CD4-positive, CD25-positive, alpha-beta regulatory T cell (primary cell): ENCODE measurements at regions not wholly inside any gene's neighbourhood (a gene's known extent, or its start where the extent isn't known, plus 50 kb on each side); places are given as distances from the start of the nearest gene placed in this dataset.

Source experiments
- ATAC-seq, 2 donors: fragments of 150-1000 bp; cut with Tn5 transposase; one replicate each; pipeline ENCODE4 v1.10.0; 2021; ENCODE audit warnings: low read depth in 2 of 2, moderate number of reproducible peaks in 2 of 2, moderate library complexity in 1 of 2
- DNase-seq, 3 donors: peaks; one replicate each; pipeline versions ENCODE4 v3.0.0 to v3.0.0-alpha.2; 2012 to 2022; ENCODE audit warnings: mixed read lengths in 1 of 3
- H3K27ac ChIP-seq: one replicate; pipeline ENCODE4 v1.7.0; 2013; ENCODE audit warnings: mild to moderate bottlenecking, low read length; ENCODE audit not compliant: insufficient read depth, poor library complexity, severe bottlenecking
- H3K27me3 ChIP-seq: one replicate; pipeline ENCODE4 v1.7.0; 2013; ENCODE audit warnings: low read length; ENCODE audit not compliant: control insufficient read depth, insufficient read depth
- H3K36me3 ChIP-seq: one replicate; pipeline ENCODE4 v1.7.0; 2013; ENCODE audit warnings: mild to moderate bottlenecking, low read length, moderate library complexity; ENCODE audit not compliant: control insufficient read depth, insufficient read depth
- H3K4me1 ChIP-seq: 2 replicates; pipeline ENCODE4 v1.7.0; 2013; ENCODE audit warnings: mild to moderate bottlenecking, low read length; ENCODE audit not compliant: insufficient read depth, control insufficient read depth, poor library complexity, severe bottlenecking
- H3K4me3 ChIP-seq: one replicate; pipeline ENCODE4 v1.7.0; 2013; ENCODE audit warnings: low read depth, mild to moderate bottlenecking, low read length, moderate library complexity
- H3K9me3 ChIP-seq, 2 experiments: 1 replicate in 1 of 2; 2 replicates in 1 of 2; pipeline ENCODE4 v1.7.0; 2013; ENCODE audit warnings: low read length in 2 of 2, mild to moderate bottlenecking in 1 of 2, moderate library complexity in 1 of 2; ENCODE audit not compliant: control insufficient read depth in 2 of 2
- H3K27ac Mint-ChIP-seq, 3 donors: one replicate each; pipeline ENCODE4 v1.8.0; 2020 to 2022; ENCODE audit warnings: mild to moderate bottlenecking in 3 of 3, mixed read lengths in 3 of 3, moderate library complexity in 2 of 3
- H3K27me3 Mint-ChIP-seq: one replicate; pipeline ENCODE4 v1.8.0; 2022; ENCODE audit warnings: mild to moderate bottlenecking, mixed read lengths
- H3K36me3 Mint-ChIP-seq: one replicate; pipeline ENCODE4 v1.8.0; 2020; ENCODE audit warnings: mixed read lengths
- H3K4me1 Mint-ChIP-seq, 4 donors: one replicate each; pipeline ENCODE4 v1.8.0; 2020 to 2022; ENCODE audit warnings: mixed read lengths in 4 of 4, mild to moderate bottlenecking in 1 of 4
- H3K4me3 Mint-ChIP-seq, 4 donors: one replicate each; pipeline ENCODE4 v1.8.0; 2020 to 2022; ENCODE audit warnings: mild to moderate bottlenecking in 4 of 4, mixed read lengths in 4 of 4, moderate library complexity in 3 of 4
- H3K9me3 Mint-ChIP-seq, 7 donors: one replicate each; pipeline ENCODE4 v1.8.0; 2020 to 2022; ENCODE audit warnings: mixed read lengths in 7 of 7, mild to moderate bottlenecking in 3 of 7, moderate library complexity in 2 of 7

DNA sequence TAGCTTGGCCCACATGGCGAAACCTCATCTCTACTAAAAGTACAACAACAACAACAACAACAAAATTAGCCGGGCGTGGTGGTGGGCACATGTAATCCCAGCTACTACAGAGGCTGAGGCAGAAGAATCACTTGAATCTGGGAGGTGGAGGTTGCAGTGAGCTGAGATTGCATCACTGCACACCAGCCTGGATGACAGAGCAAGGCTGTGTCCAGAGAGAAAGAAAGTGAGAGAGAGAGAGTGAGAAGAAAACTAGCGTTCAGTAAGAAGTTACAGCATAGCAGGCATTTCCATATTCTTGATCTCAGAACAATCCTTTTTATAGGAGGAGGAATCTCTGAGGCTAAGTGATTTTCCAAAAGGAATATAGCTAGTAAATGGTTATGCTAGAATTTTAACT lies 1076.1 kb downstream of the AGBL1 start:
- H3K36me3 Mint-ChIP-seq, result no peaks in the 10 kb centered on the region
- ATAC-seq, result no peak
- no peaks in the 10 kb centered on the region for H3K4me1 ChIP-seq
- H3K36me3 ChIP-seq, result no peaks in the 10 kb centered on the region
- no peaks in the 10 kb centered on the region for H3K4me1 Mint-ChIP-seq
- H3K27ac ChIP-seq, result no peak overlapping the region
- H3K9me3 ChIP-seq, result no peaks in the 10 kb centered on the region
- H3K27me3 Mint-ChIP-seq, result no peaks in the 10 kb centered on the region
- H3K4me3 Mint-ChIP-seq, result no peak overlapping the region
- H3K27ac Mint-ChIP-seq, result no peak overlapping the region
- DNase-seq, result no peak
- H3K4me3 ChIP-seq, result no peak overlapping the region
- no peaks in the 10 kb centered on the region for H3K27me3 ChIP-seq
- H3K9me3 Mint-ChIP-seq, result peaks cover 0 to 13% (median 3%) of the 10 kb centered on the region in 7 donors

DNA sequence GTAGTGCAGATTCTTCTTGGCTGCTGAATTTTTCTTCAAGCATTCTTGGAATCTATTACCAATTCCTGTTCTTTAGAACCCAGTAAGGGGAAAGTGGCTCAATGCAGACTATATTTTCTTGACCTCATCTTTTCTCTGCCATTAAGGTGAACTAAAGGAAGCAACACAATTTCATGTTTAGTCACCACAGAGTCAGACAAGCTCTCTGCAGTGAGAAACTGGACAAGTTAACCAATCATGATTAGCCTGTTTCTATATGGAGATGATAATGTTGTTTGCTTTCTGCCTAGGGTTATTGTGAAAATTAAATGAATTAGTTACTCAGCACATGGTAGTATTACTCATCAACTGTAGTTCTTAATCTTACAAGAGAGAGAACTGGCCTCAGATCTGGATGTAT lies 1075.1 kb downstream of the AGBL1 start:
- H3K27ac ChIP-seq, result no peak overlapping the region
- ATAC-seq, result no peak
- Mint-ChIP-seq H3K4me3 (no peak overlapping the region), H3K36me3 (no peaks in the 10 kb centered on the region), H3K27ac (no peak overlapping the region), H3K9me3 (peaks cover 0 to 13% (median 3%) of the 10 kb centered on the region in 7 donors), H3K4me1 (no peaks in the 10 kb centered on the region), H3K27me3 (no peaks in the 10 kb centered on the region)
- H3K9me3 ChIP-seq, result no peaks in the 10 kb centered on the region
- H3K36me3 ChIP-seq, result no peaks in the 10 kb centered on the region
- DNase-seq, result no peak
- H3K4me3 ChIP-seq, result no peak overlapping the region
- no peaks in the 10 kb centered on the region for H3K27me3 ChIP-seq
- no peaks in the 10 kb centered on the region for H3K4me1 ChIP-seq

DNA sequence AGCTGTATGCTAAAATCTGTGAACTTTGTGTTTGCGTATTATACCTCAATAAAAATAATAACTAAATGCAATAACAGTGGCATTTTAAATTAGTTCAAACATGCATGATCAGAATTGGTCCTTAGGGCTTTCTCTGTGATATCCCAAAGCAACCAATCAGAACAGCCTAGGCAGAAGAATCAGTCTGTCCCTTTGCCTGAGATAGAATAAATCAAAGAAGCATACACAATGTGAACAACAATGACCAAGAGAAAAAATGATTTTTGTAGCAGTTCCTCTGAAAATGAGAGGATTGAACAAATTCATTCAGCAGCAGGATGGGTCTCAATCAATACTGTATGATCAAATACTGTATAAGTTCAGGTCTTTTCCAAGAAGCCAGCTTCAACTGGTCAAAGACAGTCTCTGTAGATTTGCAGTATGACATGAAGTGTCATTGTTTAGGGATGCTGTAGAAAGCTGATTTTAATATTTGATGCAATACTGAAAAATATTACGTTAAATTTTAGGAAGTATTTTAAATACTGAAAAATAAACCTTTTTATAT lies 1071.6 kb downstream of the AGBL1 start:
- Histone ChIP-seq H3K9me3 (no peaks in the 10 kb centered on the region), H3K36me3 (no peaks in the 10 kb centered on the region), H3K27me3 (no peaks in the 10 kb centered on the region), H3K4me3 (no peak overlapping the region), H3K27ac (no peak overlapping the region), H3K4me1 (no peaks in the 10 kb centered on the region)
- Mint-ChIP-seq H3K4me3 (no peak overlapping the region), H3K36me3 (no peaks in the 10 kb centered on the region), H3K4me1 (no peaks in the 10 kb centered on the region), H3K27ac (no peak overlapping the region), H3K9me3 (peaks cover 0 to 17% (median 3%) of the 10 kb centered on the region in 7 donors), H3K27me3 (no peaks in the 10 kb centered on the region)
- DNase-seq (no peak), ATAC-seq (no peak)

DNA sequence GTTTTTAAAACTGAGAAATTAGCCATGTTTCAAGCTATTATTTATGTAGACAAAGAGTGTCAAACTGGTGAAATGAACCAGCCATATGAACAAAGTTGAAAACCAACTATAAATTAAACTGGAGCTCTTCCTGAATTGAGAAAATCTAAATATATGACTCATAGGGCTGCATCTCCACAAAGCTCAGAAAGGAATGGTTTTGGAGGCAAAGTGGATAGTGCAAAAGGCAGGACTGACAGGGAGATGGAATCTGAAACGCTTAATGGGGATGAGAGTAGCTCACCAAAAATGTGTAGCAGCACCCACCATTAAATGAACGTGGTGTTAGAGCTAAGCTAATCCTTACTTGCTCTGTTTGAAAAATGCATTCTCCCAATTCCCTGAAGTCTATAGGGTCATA lies 1066.0 kb downstream of the AGBL1 start:
- Histone ChIP-seq H3K4me1 (no peaks in the 10 kb centered on the region), H3K27me3 (no peaks in the 10 kb centered on the region), H3K27ac (no peak overlapping the region), H3K4me3 (no peak overlapping the region), H3K9me3 (no peaks in the 10 kb centered on the region), H3K36me3 (no peaks in the 10 kb centered on the region)
- DNase-seq (no peak), ATAC-seq (no peak)
- H3K36me3 Mint-ChIP-seq, result no peaks in the 10 kb centered on the region
- peaks cover 0 to 29% (median 2%) of the 10 kb centered on the region in 7 donors for H3K9me3 Mint-ChIP-seq
- no peak overlapping the region for H3K4me3 Mint-ChIP-seq
- no peaks in the 10 kb centered on the region for H3K27me3 Mint-ChIP-seq
- H3K4me1 Mint-ChIP-seq, result no peaks in the 10 kb centered on the region
- H3K27ac Mint-ChIP-seq, result no peak overlapping the region

DNA sequence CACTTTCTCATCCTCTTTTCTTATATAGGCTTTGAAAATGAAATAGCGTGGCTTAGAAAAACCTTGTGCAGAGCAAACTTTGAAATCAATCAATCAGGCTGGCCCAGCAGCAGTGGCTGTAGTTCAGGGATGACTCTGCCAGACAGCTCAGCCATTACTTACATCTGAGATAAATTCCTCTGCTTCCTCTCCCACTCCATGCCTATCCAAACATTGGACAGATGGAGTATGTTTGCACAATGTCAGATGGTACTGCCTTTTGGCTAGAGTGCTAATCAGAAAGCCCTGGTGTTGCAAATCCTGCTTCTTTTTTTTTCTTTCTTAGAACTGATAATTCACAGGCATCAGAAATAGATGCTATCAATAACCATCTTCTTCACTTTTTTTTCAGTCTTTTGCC lies 1065.1 kb downstream of the AGBL1 start:
- Mint-ChIP-seq H3K36me3 (no peaks in the 10 kb centered on the region), H3K4me3 (no peak overlapping the region), H3K27ac (no peak overlapping the region), H3K4me1 (no peaks in the 10 kb centered on the region), H3K9me3 (peaks cover 0 to 29% (median 2%) of the 10 kb centered on the region in 7 donors), H3K27me3 (no peaks in the 10 kb centered on the region)
- DNase-seq (no peak), ATAC-seq (no peak)
- Histone ChIP-seq H3K36me3 (no peaks in the 10 kb centered on the region), H3K27ac (no peak overlapping the region), H3K4me3 (no peak overlapping the region), H3K27me3 (no peaks in the 10 kb centered on the region), H3K4me1 (no peaks in the 10 kb centered on the region), H3K9me3 (no peaks in the 10 kb centered on the region)

DNA sequence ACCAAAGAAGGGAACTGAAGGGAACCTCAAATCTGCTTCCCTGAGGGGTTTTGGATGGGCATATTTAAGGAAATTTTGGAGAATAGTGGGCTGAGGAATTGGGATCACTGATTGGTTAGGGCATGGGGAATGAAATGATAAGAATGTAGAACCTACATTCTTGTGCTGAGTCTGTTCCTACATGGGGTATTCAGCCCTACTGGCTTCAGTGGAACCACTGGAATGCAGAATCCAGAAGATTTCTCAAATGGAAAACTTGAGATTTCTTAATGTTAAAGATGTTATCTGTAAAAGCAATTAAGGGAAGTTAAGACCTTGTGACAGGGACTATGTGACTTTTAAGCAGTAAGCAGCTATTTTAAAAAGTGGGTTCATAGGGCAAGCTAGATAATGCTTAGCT lies 1062.4 kb downstream of the AGBL1 start:
- Mint-ChIP-seq H3K4me1 (no peaks in the 10 kb centered on the region), H3K27ac (no peak overlapping the region), H3K27me3 (no peaks in the 10 kb centered on the region), H3K4me3 (no peak overlapping the region), H3K9me3 (peaks cover 0 to 25% (median 4%) of the 10 kb centered on the region in 7 donors), H3K36me3 (no peaks in the 10 kb centered on the region)
- no peak overlapping the region for H3K27ac ChIP-seq
- DNase-seq, result no peak
- no peaks in the 10 kb centered on the region for H3K4me1 ChIP-seq
- no peaks in the 10 kb centered on the region for H3K9me3 ChIP-seq
- H3K4me3 ChIP-seq, result no peak overlapping the region
- ATAC-seq, result no peak
- H3K36me3 ChIP-seq, result no peaks in the 10 kb centered on the region
- no peaks in the 10 kb centered on the region for H3K27me3 ChIP-seq

DNA sequence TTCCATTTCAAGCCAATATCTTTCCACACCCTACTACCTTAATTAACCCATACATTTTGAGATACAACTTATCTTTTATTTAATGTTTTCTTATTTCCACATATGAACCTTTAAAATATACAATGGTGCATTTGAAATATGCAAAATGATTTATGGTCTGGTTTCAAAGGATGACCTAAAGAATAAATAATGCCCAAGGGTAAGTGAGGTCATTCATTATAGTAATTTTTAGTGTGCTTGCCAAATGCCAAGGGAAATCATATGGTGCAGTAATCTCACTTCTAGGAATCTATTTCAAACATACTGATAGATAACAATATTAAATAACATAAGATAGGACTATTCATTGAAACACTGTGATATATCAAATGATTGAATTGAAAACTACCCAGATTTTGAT lies 1055.4 kb downstream of the AGBL1 start:
- H3K4me1 ChIP-seq, result no peaks in the 10 kb centered on the region
- no peak for ATAC-seq
- Mint-ChIP-seq H3K4me1 (no peaks in the 10 kb centered on the region), H3K27ac (no peak overlapping the region), H3K27me3 (no peaks in the 10 kb centered on the region), H3K36me3 (no peaks in the 10 kb centered on the region), H3K4me3 (no peak overlapping the region), H3K9me3 (peaks cover 0 to 9% (median 4%) of the 10 kb centered on the region in 7 donors)
- H3K27ac ChIP-seq, result no peak overlapping the region
- no peaks in the 10 kb centered on the region for H3K27me3 ChIP-seq
- no peaks in the 10 kb centered on the region for H3K9me3 ChIP-seq
- H3K36me3 ChIP-seq, result no peaks in the 10 kb centered on the region
- H3K4me3 ChIP-seq, result no peak overlapping the region
- DNase-seq, result no peak

DNA sequence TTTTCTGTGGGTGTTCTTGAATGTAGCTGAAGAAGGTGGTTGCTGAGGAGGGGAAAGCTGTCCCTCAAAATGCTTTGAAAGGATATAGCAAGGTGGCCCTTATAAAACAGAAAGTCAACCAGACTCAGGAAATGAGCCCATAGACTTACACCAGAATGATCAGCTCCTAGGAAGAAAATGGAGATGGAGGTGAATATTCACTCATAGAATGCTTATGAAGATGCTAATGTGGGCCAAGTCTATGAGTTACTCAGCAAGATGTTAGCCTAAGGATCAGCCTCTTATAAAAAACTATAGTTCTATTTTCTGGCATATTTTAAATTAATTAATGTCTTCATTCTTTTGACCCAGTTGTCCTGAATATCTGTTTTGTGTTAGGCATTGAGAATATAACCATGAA lies 1054.0 kb downstream of the AGBL1 start:
- DNase-seq, result no peak
- ATAC-seq, result no peak
- Mint-ChIP-seq H3K27ac (no peak overlapping the region), H3K4me1 (no peaks in the 10 kb centered on the region), H3K4me3 (no peak overlapping the region), H3K9me3 (peaks cover 0 to 8% (median 2%) of the 10 kb centered on the region in 7 donors), H3K36me3 (no peaks in the 10 kb centered on the region), H3K27me3 (no peaks in the 10 kb centered on the region)
- Histone ChIP-seq H3K36me3 (no peaks in the 10 kb centered on the region), H3K4me1 (no peaks in the 10 kb centered on the region), H3K27me3 (no peaks in the 10 kb centered on the region), H3K9me3 (no peaks in the 10 kb centered on the region), H3K4me3 (no peak overlapping the region), H3K27ac (no peak overlapping the region)
